ENCODE measurements at regions not wholly inside any gene's neighbourhood (a gene's known extent, or its start where the extent isn't known, plus 50 kb on each side); places are given as distances from the start of the nearest gene placed in this dataset.

- TF ChIP-seq CTCF (IDR thresholded peaks at IDR 0.05) (no peak), POLR2AphosphoS5 (IDR thresholded peaks at IDR 0.05) (no peak), POLR2A (IDR thresholded peaks at IDR 0.05) (no peak)
These were observed 95.1 kb upstream of the ZFHX3 start for GRCh38 chr16:73143002-73143401.

All from upper lobe of left lung (tissue), 4 donors.